HG02610 (cell line): ENCODE measurements at regions not wholly inside any gene's neighbourhood (a gene's known extent, or its start where the extent isn't known, plus 50 kb on each side); places are given as distances from the start of the nearest gene placed in this dataset.

Source experiments
- ATAC-seq: cut with Tn5 transposase; IDR thresholded peaks from one replicate; pipeline ENCODE4 v1.9.1; 2021; ENCODE audit warnings: mild to moderate bottlenecking, moderate library complexity; ENCODE audit not compliant: unreplicated experiment

- ATAC-seq: no peak
These were observed 107.5 kb upstream of the SDK1 start for GRCh38 chr7:3193379-3194120.

- no peak for ATAC-seq
These were observed 106.4 kb upstream of the SDK1 start for GRCh38 chr7:3194501-3195141.

- no peak for ATAC-seq
These were observed 105.9 kb upstream of the SDK1 start for GRCh38 chr7:3195160-3195559.

GRCh38 chr7:3196629-3197400 lies 104.2 kb upstream of the SDK1 start:
- no peak for ATAC-seq

- no peak for ATAC-seq
These were observed 103.4 kb upstream of the SDK1 start for GRCh38 chr7:3197567-3198213.

GRCh38 chr7:3198316-3198715 lies 102.7 kb upstream of the SDK1 start:
- ATAC-seq: no peak

- no peak for ATAC-seq
These were observed 100.5 kb upstream of the SDK1 start for GRCh38 chr7:3200504-3200903.

- no peak for ATAC-seq
These were observed 99.7 kb upstream of the SDK1 start for GRCh38 chr7:3201306-3201705.

GRCh38 chr7:3201937-3202710 lies 98.9 kb upstream of the SDK1 start:
- no peak for ATAC-seq

GRCh38 chr7:3204526-3204925 lies 96.5 kb upstream of the SDK1 start:
- ATAC-seq: no peak

GRCh38 chr7:3206101-3206500 lies 95.0 kb upstream of the SDK1 start:
- ATAC-seq: no peak

GRCh38 chr7:3206771-3207191 lies 94.3 kb upstream of the SDK1 start:
- ATAC-seq: no peak

GRCh38 chr7:3207387-3207902 lies 93.6 kb upstream of the SDK1 start:
- ATAC-seq: no peak

- ATAC-seq: no peak
These were observed 90.5 kb upstream of the SDK1 start for GRCh38 chr7:3210531-3210930.

GRCh38 chr7:3214090-3214413 lies 87.0 kb upstream of the SDK1 start:
- no peak for ATAC-seq

- no peak for ATAC-seq
These were observed 85.1 kb upstream of the SDK1 start for GRCh38 chr7:3215624-3216585.

- ATAC-seq: no peak
These were observed 83.9 kb upstream of the SDK1 start for GRCh38 chr7:3217166-3217565.

GRCh38 chr7:3218411-3219225 lies 82.4 kb upstream of the SDK1 start:
- no peak for ATAC-seq
